RWPE2 (cell line): ENCODE measurements at regions not wholly inside any gene's neighbourhood (a gene's known extent, or its start where the extent isn't known, plus 50 kb on each side); places are given as distances from the start of the nearest gene placed in this dataset.

Experiments used
- ATAC-seq: fragments of 200-7000 bp; cut with Tn5 transposase; 3 replicates; pipeline ENCODE4 v1.9.1; 2021; ENCODE audit warnings: low read depth
- DNase-seq: peaks from one replicate; pipeline ENCODE4 v3.0.0-alpha.2; 2020; ENCODE audit warnings: low spot score
- H3K27ac ChIP-seq: fragments of 450-650 bp; 2 replicates; pipeline ENCODE4 v1.5.1; 2017; ENCODE audit warnings: mild to moderate bottlenecking; ENCODE audit not compliant: poor library complexity, severe bottlenecking
- H3K27me3 ChIP-seq: fragments of 250-450 bp; sonication (Bioruptor Pico); 2 replicates; pipeline ENCODE4 v1.5.1; 2021; ENCODE audit warnings: mild to moderate bottlenecking, moderate library complexity; ENCODE audit not compliant: insufficient read depth, poor library complexity, severe bottlenecking
- H3K36me3 ChIP-seq: fragments of 250-450 bp; sonication (Bioruptor Pico); 2 replicates; pipeline ENCODE4 v1.5.1; 2020; ENCODE audit warnings: low read depth, mild to moderate bottlenecking, moderate library complexity
- H3K4me1 ChIP-seq: fragments of 250-450 bp; sonication (Bioruptor Pico); 2 replicates; pipeline ENCODE4 v1.5.1; 2021; ENCODE audit warnings: mild to moderate bottlenecking, moderate library complexity; ENCODE audit not compliant: insufficient read depth, poor library complexity, severe bottlenecking
- H3K4me3 ChIP-seq: fragments of 250-450 bp; sonication (Bioruptor Pico); 2 replicates; pipeline ENCODE4 v1.5.1; 2021; ENCODE audit warnings: mild to moderate bottlenecking, moderate library complexity; ENCODE audit not compliant: severe bottlenecking
- H3K9me3 ChIP-seq: fragments of 250-450 bp; sonication (Bioruptor Pico); 2 replicates; pipeline ENCODE4 v1.5.1; 2021; ENCODE audit warnings: mild to moderate bottlenecking, moderate library complexity; ENCODE audit not compliant: severe bottlenecking
- CTCF ChIP-seq: fragments of 450-650 bp; IDR thresholded peaks from one replicate; pipeline ENCODE4 v1.5.1; 2017; ENCODE audit warnings: mild to moderate bottlenecking, moderate library complexity; ENCODE audit not compliant: poor library complexity, severe bottlenecking

GRCh38 chr3:178369811-178370210, 166.4 kb upstream of the KCNMB2 start:
- no peaks in the 10 kb centered on the region for H3K4me1 ChIP-seq
- no peaks in the 10 kb centered on the region for H3K9me3 ChIP-seq
- H3K36me3 ChIP-seq, result no peaks in the 10 kb centered on the region
- H3K27ac ChIP-seq, result no peak overlapping the region
- no peak for DNase-seq
- no peaks in the 10 kb centered on the region for H3K27me3 ChIP-seq
- ATAC-seq, result no peak
- no peak overlapping the region for H3K4me3 ChIP-seq
- no peak for TF ChIP-seq CTCF

DNA sequence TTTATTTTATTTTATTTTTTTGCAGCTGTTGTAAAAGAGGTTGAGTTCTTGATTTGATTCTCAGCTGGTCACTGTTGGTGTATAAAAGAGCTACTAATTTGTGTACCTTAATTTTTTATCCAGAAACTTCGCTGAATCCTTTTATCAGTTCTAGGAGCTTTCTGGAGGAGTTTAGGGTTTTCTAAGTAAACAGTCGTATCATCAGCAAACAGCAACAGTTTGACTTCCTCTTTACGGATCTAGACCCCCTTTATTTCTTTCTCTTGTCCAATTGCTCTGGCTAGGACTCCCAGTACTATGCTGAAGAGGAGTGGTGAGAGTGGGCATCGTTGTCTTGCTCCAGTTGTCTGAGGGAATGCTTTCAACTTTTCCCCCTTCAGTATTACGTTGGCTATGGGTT, 165.8 kb upstream of the KCNMB2 start:
- Histone ChIP-seq H3K9me3 (no peaks in the 10 kb centered on the region), H3K4me3 (no peak overlapping the region), H3K27ac (no peak overlapping the region), H3K27me3 (no peaks in the 10 kb centered on the region), H3K36me3 (no peaks in the 10 kb centered on the region), H3K4me1 (no peaks in the 10 kb centered on the region)
- no peak for TF ChIP-seq CTCF
- DNase-seq, result no peak
- ATAC-seq, result no peak

DNA sequence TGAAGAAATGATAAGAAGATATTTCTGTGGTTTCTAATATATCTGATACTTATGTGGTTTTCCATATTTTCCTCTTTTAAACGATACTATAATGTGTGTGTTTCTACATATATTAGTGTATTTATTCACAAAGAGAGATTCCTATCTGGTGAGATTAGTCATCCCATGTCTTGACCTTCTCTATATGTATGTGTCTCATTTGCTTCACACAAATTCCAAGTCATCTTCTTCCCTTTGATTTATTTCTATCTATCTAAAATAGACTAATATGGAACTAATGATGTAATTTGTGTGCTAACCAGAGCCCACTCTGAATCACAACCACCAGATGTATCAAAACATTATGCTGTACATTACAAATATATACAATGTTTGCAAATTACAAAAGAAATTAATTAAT, 154.7 kb upstream of the KCNMB2 start:
- TF ChIP-seq CTCF, result no peak
- Histone ChIP-seq H3K9me3 (no peaks in the 10 kb centered on the region), H3K27me3 (no peaks in the 10 kb centered on the region), H3K27ac (no peak overlapping the region), H3K4me1 (peaks cover 13% of the 10 kb centered on the region), H3K36me3 (no peaks in the 10 kb centered on the region), H3K4me3 (no peak overlapping the region)
- ATAC-seq (peak; percentile 61), DNase-seq (no peak)

DNA sequence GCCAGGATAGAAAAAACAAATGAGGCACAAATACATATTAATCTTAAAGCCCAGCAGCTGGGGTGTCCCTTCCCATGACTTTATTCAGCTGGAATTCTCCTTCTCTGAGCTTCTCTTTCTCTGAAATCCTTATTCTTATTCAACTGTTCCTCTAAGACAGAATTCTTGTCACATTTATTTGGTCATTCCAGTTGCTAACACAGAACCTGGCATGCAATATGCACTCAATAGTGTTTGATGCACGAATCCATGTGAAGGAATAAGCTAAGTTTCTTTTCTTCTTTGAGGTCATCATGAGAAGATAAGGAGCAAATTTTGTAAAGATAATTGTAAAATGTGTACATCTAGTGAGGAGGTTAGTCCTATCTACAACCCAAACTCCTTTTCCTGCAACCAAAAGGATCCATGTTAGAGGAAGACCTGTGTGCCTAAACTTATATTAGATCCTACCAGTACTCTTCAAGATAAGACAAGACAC, 154.2 kb upstream of the KCNMB2 start:
- no peak for TF ChIP-seq CTCF
- H3K36me3 ChIP-seq, result no peaks in the 10 kb centered on the region
- no peak for ATAC-seq
- H3K4me3 ChIP-seq, result no peak overlapping the region
- no peak for DNase-seq
- H3K9me3 ChIP-seq, result no peaks in the 10 kb centered on the region
- H3K27ac ChIP-seq, result peak overlapping the region; percentile 7
- H3K27me3 ChIP-seq, result no peaks in the 10 kb centered on the region
- peaks cover 13% of the 10 kb centered on the region for H3K4me1 ChIP-seq

- Histone ChIP-seq H3K36me3 (no peaks in the 10 kb centered on the region), H3K27ac (peak overlapping the region; percentile 7), H3K4me3 (no peak overlapping the region), H3K4me1 (peaks cover 13% of the 10 kb centered on the region), H3K27me3 (no peaks in the 10 kb centered on the region), H3K9me3 (no peaks in the 10 kb centered on the region)
- TF ChIP-seq CTCF, result no peak
- ATAC-seq, result peak; percentile 74
- no peak for DNase-seq
These were observed 153.7 kb upstream of the KCNMB2 start for GRCh38 chr3:178382449-178383061.
